Astrocyte (in vitro differentiated cells and primary cell): ENCODE measurements at regions not wholly inside any gene's neighbourhood (a gene's known extent, or its start where the extent isn't known, plus 50 kb on each side); places are given as distances from the start of the nearest gene placed in this dataset.

Source experiments
- CTCF ChIP-seq: IDR thresholded peaks from 2 replicates; pipeline ENCODE4 v1.5.1; 2011; ENCODE audit warnings: low read depth, mild to moderate bottlenecking, inconsistent platforms, low read length, moderate library complexity; ENCODE audit not compliant: insufficient read depth
- EZH2 ChIP-seq: IDR thresholded peaks from 2 replicates; pipeline ENCODE4 v1.6.1; 2012; ENCODE audit warnings: mild to moderate bottlenecking, low read length, inconsistent platforms; ENCODE audit not compliant: insufficient read depth

- TF ChIP-seq CTCF (no peak), EZH2 (no peak)
Measured at GRCh38 chr11:79508461-79508860, 67.6 kb upstream of the TENM4 start.
